ENCODE measurements at regions not wholly inside any gene's neighbourhood (a gene's known extent, or its start where the extent isn't known, plus 50 kb on each side); places are given as distances from the start of the nearest gene placed in this dataset.

- TF ChIP-seq POLR2A (IDR thresholded peaks at IDR 0.05) = no peak
- no peak for TF ChIP-seq CTCF (IDR thresholded peaks at IDR 0.05)
These were observed 1400.0 kb upstream of the FLRT2 start for GRCh38 chr14:84129941-84130340.
